Myocyte (in vitro differentiated cells): ENCODE measurements at regions not wholly inside any gene's neighbourhood (a gene's known extent, or its start where the extent isn't known, plus 50 kb on each side); places are given as distances from the start of the nearest gene placed in this dataset.

Experiments
- DNase-seq: peaks from one replicate; pipeline ENCODE4 v3.0.0-alpha.2; 2012; ENCODE audit warnings: low read depth

- no peak for DNase-seq
Observed at GRCh38 chr20:60732322-60732721, 519.7 kb upstream of the CDH4 start.

GRCh38 chr20:60748086-60748485 lies 504.0 kb upstream of the CDH4 start:
- DNase-seq: no peak

GRCh38 chr20:60749804-60750602 lies 502.1 kb upstream of the CDH4 start:
- DNase-seq: no peak

- DNase-seq: no peak
Observed at GRCh38 chr20:60750909-60751308, 501.2 kb upstream of the CDH4 start.

GRCh38 chr20:60751826-60752225 lies 500.2 kb upstream of the CDH4 start:
- no peak for DNase-seq

- DNase-seq: no peak
Observed at GRCh38 chr20:60752741-60753420, 499.2 kb upstream of the CDH4 start.

- DNase-seq: no peak
Observed at GRCh38 chr20:60754856-60755255, 497.2 kb upstream of the CDH4 start.

- DNase-seq: no peak
Observed at GRCh38 chr20:60759651-60760050, 492.4 kb upstream of the CDH4 start.

GRCh38 chr20:60760256-60761000 lies 491.6 kb upstream of the CDH4 start:
- no peak for DNase-seq

- DNase-seq: no peak
Observed at GRCh38 chr20:60761056-60761455, 491.0 kb upstream of the CDH4 start.

- no peak for DNase-seq
Observed at GRCh38 chr20:60762386-60762785, 489.7 kb upstream of the CDH4 start.

GRCh38 chr20:60764328-60764727 lies 487.7 kb upstream of the CDH4 start:
- no peak for DNase-seq

GRCh38 chr20:60764771-60765170 lies 487.3 kb upstream of the CDH4 start:
- DNase-seq: no peak

- DNase-seq: no peak
Observed at GRCh38 chr20:60765821-60766403, 486.1 kb upstream of the CDH4 start.

GRCh38 chr20:60768216-60768615 lies 483.8 kb upstream of the CDH4 start:
- DNase-seq: no peak

GRCh38 chr20:60780388-60781025 lies 471.6 kb upstream of the CDH4 start:
- DNase-seq: no peak

- DNase-seq: no peak
Observed at GRCh38 chr20:60782959-60783625, 469.0 kb upstream of the CDH4 start.

- no peak for DNase-seq
Observed at GRCh38 chr20:60785301-60785700, 466.8 kb upstream of the CDH4 start.

- DNase-seq: no peak
Observed at GRCh38 chr20:60785785-60786184, 466.3 kb upstream of the CDH4 start.

- DNase-seq: no peak
Observed at GRCh38 chr20:60786686-60787217, 465.3 kb upstream of the CDH4 start.
